ENCODE measurements at regions not wholly inside any gene's neighbourhood (a gene's known extent, or its start where the extent isn't known, plus 50 kb on each side); places are given as distances from the start of the nearest gene placed in this dataset.
A peak's percentile ranks its signal among the peaks of the same experiment; 100 is the strongest.
"Not testable (repeated sequence)": the region's sequence is repeated elsewhere in the genome, so short reads cannot be mapped to it uniquely, and the experiment has no call there.

GRCh38 chr3:59240666-59241255 lies 190.9 kb upstream of the CFAP20DC start:
- Histone ChIP-seq H3K27ac (no peak overlapping the region), H3K4me3 (no peak overlapping the region), H3K27me3 (no peaks in the 10 kb centered on the region), H3K9ac (no peak overlapping the region), H4K20me1 (no peaks in the 10 kb centered on the region), H3K4me1 (peaks cover 5% of the 10 kb centered on the region), H3K4me2 (no peak overlapping the region), H3K36me3 (no peaks in the 10 kb centered on the region), H3K9me3 (peaks cover 15% of the 10 kb centered on the region)
- TF ChIP-seq Cebpa-rat (IDR thresholded peaks at IDR 0.05): no peak

GRCh38 chr3:59237121-59237520 lies 187.3 kb upstream of the CFAP20DC start:
- no peak overlapping the region for H3K4me2 ChIP-seq

GRCh38 chr3:59235634-59236012 lies 185.8 kb upstream of the CFAP20DC start:
- no peaks in the 10 kb centered on the region for H4K20me1 ChIP-seq
- H3K27me3 ChIP-seq: no peaks in the 10 kb centered on the region
- no peak overlapping the region for H3K9ac ChIP-seq
- H3K4me1 ChIP-seq: peaks cover 13% of the 10 kb centered on the region
- no peak overlapping the region for H3K4me3 ChIP-seq
- H3K36me3 ChIP-seq: peaks cover 4% of the 10 kb centered on the region; the same call in 1 of the 2 replicates
- no peak overlapping the region for H3K27ac ChIP-seq
- peaks cover 20% of the 10 kb centered on the region for H3K9me3 ChIP-seq
- no peak for TF ChIP-seq Cebpa-rat (IDR thresholded peaks at IDR 0.05)
- H3K4me2 ChIP-seq: no peak overlapping the region

More at GRCh38 chr3:59237121-59237520, 187.3 kb upstream of the CFAP20DC start:
- Histone ChIP-seq H3K9me3 (peaks cover 9% of the 10 kb centered on the region), H3K4me3 (no peak overlapping the region), H3K36me3 (no peaks in the 10 kb centered on the region), H3K27me3 (no peaks in the 10 kb centered on the region), H4K20me1 (no peaks in the 10 kb centered on the region), H3K27ac (no peak overlapping the region), H3K9ac (no peak overlapping the region), H3K4me1 (peaks cover 13% of the 10 kb centered on the region)
- TF ChIP-seq Cebpa-rat (IDR thresholded peaks at IDR 0.05): no peak

- no peak overlapping the region for H3K9ac ChIP-seq
- peaks cover 13% of the 10 kb centered on the region for H3K4me1 ChIP-seq
- no peak overlapping the region for H3K4me2 ChIP-seq
- H4K20me1 ChIP-seq: no peaks in the 10 kb centered on the region
- H3K4me3 ChIP-seq: no peak overlapping the region
- TF ChIP-seq Cebpa-rat (IDR thresholded peaks at IDR 0.05): no peak
- H3K36me3 ChIP-seq: peaks cover 4% of the 10 kb centered on the region; the same call in 1 of the 2 replicates
- no peaks in the 10 kb centered on the region for H3K27me3 ChIP-seq
- H3K27ac ChIP-seq: no peak overlapping the region
- H3K9me3 ChIP-seq: peaks cover 25% of the 10 kb centered on the region
Observed at GRCh38 chr3:59234884-59235633, 185.2 kb upstream of the CFAP20DC start.

GRCh38 chr3:59230379-59230778 lies 180.6 kb upstream of the CFAP20DC start:
- H4K20me1 ChIP-seq, H3K27me3 ChIP-seq, H3K9ac ChIP-seq, H3K36me3 ChIP-seq, H3K4me2 ChIP-seq, H3K4me3 ChIP-seq, H3K4me1 ChIP-seq, H3K27ac ChIP-seq: not testable (repeated sequence)
- peaks cover 44% of the 10 kb centered on the region for H3K9me3 ChIP-seq

- no peak for TF ChIP-seq Cebpa-rat (IDR thresholded peaks at IDR 0.05)
Observed at GRCh38 chr3:59213860-59214259, 164.0 kb upstream of the CFAP20DC start.

GRCh38 chr3:59212128-59212779 lies 162.4 kb upstream of the CFAP20DC start:
- Histone ChIP-seq H3K4me3 (no peak overlapping the region), H3K27me3 (no peaks in the 10 kb centered on the region), H4K20me1 (no peaks in the 10 kb centered on the region), H3K27ac (0 out of 2 replicates have a peak overlapping the region, but pooled peaks have one; percentile 8), H3K36me3 (no peaks in the 10 kb centered on the region), H3K4me2 (0 out of 2 replicates have a peak overlapping the region, but pooled peaks have one; percentile 7), H3K9me3 (no peaks in the 10 kb centered on the region; the same call in 1 of the 2 replicates), H3K9ac (no peak overlapping the region), H3K4me1 (peaks cover 29% of the 10 kb centered on the region)
- no peak for TF ChIP-seq Cebpa-rat (IDR thresholded peaks at IDR 0.05)

More at GRCh38 chr3:59213860-59214259, 164.0 kb upstream of the CFAP20DC start:
- peaks cover 29% of the 10 kb centered on the region for H3K4me1 ChIP-seq
- no peak overlapping the region for H3K9ac ChIP-seq
- no peak overlapping the region for H3K4me2 ChIP-seq
- H3K27ac ChIP-seq: no peak overlapping the region
- no peaks in the 10 kb centered on the region for H3K9me3 ChIP-seq
- H4K20me1 ChIP-seq: no peaks in the 10 kb centered on the region
- no peaks in the 10 kb centered on the region for H3K36me3 ChIP-seq
- no peaks in the 10 kb centered on the region for H3K27me3 ChIP-seq
- no peak overlapping the region for H3K4me3 ChIP-seq

- H4K20me1 ChIP-seq: no peaks in the 10 kb centered on the region
- peaks cover 34% of the 10 kb centered on the region for H3K4me1 ChIP-seq
- no peak for TF ChIP-seq Cebpa-rat (IDR thresholded peaks at IDR 0.05)
- no peak overlapping the region for H3K4me3 ChIP-seq
- no peaks in the 10 kb centered on the region for H3K36me3 ChIP-seq
- H3K9ac ChIP-seq: peak overlapping the region; percentile 12; the same call in 1 of the 2 replicates
- no peak overlapping the region for H3K27ac ChIP-seq
- H3K27me3 ChIP-seq: no peaks in the 10 kb centered on the region
- peak overlapping the region; percentile 48 for H3K4me2 ChIP-seq
- H3K9me3 ChIP-seq: no peaks in the 10 kb centered on the region; the same call in 1 of the 2 replicates
Observed at GRCh38 chr3:59210260-59210659, 160.4 kb upstream of the CFAP20DC start.

GRCh38 chr3:59192473-59192872 lies 142.6 kb upstream of the CFAP20DC start:
- no peak for TF ChIP-seq Cebpa-rat (IDR thresholded peaks at IDR 0.05)
- Histone ChIP-seq H3K9me3 (no peaks in the 10 kb centered on the region), H4K20me1 (no peaks in the 10 kb centered on the region), H3K4me3 (no peak overlapping the region), H3K4me1 (no peaks in the 10 kb centered on the region), H3K27me3 (no peaks in the 10 kb centered on the region), H3K27ac (no peak overlapping the region), H3K36me3 (no peaks in the 10 kb centered on the region), H3K9ac (no peak overlapping the region), H3K4me2 (no peak overlapping the region)

- Histone ChIP-seq H3K4me3 (no peak overlapping the region), H3K27ac (no peak overlapping the region), H4K20me1 (no peaks in the 10 kb centered on the region), H3K9me3 (no peaks in the 10 kb centered on the region), H3K36me3 (no peaks in the 10 kb centered on the region), H3K4me1 (no peaks in the 10 kb centered on the region), H3K27me3 (no peaks in the 10 kb centered on the region), H3K4me2 (no peak overlapping the region), H3K9ac (no peak overlapping the region)
- TF ChIP-seq Cebpa-rat (IDR thresholded peaks at IDR 0.05): no peak
Observed at GRCh38 chr3:59191651-59192050, 141.8 kb upstream of the CFAP20DC start.
